Liver (tissue), 3 donors: ENCODE measurements at regions not wholly inside any gene's neighbourhood (a gene's known extent, or its start where the extent isn't known, plus 50 kb on each side); places are given as distances from the start of the nearest gene placed in this dataset.

Experiments used
- RXRA ChIP-seq, 2 donors: IDR thresholded peaks; 2 replicates each; pipeline ENCODE4 v1.6.1; 2017 to 2018; ENCODE audit warnings: antibody characterized with exemption in 2 of 2, mild to moderate bottlenecking in 1 of 2
- TAF1 ChIP-seq: conservative IDR thresholded peaks from 2 replicates; pipeline ENCODE4 v1.6.1; 2016; ENCODE audit warnings: antibody characterized with exemption, mild to moderate bottlenecking
- TF ChIP-seq, protein P1 (sequence below): IDR thresholded peaks from 2 replicates; pipeline ENCODE4 v1.6.1; 2016; ENCODE audit warnings: antibody characterized with exemption, mild to moderate bottlenecking
- TF ChIP-seq, protein P2 (sequence below): fragments of 150-350 bp; IDR thresholded peaks from 2 replicates; pipeline ENCODE4 v1.5.1; 2017; ENCODE audit warnings: improper control_type of control experiment, low read depth, low read length; ENCODE audit not compliant: missing input control
- TF ChIP-seq, protein P3 (sequence below): IDR thresholded peaks from 2 replicates; pipeline ENCODE4 v1.6.1; 2016; ENCODE audit warnings: antibody characterized with exemption
- TF ChIP-seq, protein P4 (sequence below): IDR thresholded peaks from 2 replicates; pipeline ENCODE4 v1.6.1; 2016; ENCODE audit warnings: antibody characterized with exemption
- donor health status: healthy.
- donor health status: healthy.

DNA sequence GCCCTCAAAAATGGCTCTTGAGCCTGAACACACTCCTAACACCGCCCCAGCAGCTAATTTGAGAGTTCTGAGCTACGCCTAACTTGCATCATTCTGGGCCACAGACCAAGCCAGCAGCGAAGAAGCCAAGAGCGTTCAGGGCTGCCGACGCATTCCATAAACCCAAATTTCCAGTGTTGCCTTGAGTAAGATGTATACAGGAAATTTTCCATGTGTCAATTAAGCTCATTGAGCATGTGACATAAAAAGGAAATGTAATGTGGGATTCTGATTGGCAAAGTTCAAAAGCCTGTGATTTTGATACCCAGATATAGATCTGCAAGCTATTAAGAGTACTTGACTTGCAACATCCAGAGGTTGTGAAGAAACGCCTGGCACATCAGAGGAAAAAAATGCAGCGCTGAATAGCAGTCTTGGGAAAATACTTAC, 148.6 kb upstream of the NR2F2 start:
- TF ChIP-seq, protein P1, sequence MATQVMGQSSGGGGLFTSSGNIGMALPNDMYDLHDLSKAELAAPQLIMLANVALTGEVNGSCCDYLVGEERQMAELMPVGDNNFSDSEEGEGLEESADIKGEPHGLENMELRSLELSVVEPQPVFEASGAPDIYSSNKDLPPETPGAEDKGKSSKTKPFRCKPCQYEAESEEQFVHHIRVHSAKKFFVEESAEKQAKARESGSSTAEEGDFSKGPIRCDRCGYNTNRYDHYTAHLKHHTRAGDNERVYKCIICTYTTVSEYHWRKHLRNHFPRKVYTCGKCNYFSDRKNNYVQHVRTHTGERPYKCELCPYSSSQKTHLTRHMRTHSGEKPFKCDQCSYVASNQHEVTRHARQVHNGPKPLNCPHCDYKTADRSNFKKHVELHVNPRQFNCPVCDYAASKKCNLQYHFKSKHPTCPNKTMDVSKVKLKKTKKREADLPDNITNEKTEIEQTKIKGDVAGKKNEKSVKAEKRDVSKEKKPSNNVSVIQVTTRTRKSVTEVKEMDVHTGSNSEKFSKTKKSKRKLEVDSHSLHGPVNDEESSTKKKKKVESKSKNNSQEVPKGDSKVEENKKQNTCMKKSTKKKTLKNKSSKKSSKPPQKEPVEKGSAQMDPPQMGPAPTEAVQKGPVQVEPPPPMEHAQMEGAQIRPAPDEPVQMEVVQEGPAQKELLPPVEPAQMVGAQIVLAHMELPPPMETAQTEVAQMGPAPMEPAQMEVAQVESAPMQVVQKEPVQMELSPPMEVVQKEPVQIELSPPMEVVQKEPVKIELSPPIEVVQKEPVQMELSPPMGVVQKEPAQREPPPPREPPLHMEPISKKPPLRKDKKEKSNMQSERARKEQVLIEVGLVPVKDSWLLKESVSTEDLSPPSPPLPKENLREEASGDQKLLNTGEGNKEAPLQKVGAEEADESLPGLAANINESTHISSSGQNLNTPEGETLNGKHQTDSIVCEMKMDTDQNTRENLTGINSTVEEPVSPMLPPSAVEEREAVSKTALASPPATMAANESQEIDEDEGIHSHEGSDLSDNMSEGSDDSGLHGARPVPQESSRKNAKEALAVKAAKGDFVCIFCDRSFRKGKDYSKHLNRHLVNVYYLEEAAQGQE = peak; percentile 16
- TF ChIP-seq, protein P2, sequence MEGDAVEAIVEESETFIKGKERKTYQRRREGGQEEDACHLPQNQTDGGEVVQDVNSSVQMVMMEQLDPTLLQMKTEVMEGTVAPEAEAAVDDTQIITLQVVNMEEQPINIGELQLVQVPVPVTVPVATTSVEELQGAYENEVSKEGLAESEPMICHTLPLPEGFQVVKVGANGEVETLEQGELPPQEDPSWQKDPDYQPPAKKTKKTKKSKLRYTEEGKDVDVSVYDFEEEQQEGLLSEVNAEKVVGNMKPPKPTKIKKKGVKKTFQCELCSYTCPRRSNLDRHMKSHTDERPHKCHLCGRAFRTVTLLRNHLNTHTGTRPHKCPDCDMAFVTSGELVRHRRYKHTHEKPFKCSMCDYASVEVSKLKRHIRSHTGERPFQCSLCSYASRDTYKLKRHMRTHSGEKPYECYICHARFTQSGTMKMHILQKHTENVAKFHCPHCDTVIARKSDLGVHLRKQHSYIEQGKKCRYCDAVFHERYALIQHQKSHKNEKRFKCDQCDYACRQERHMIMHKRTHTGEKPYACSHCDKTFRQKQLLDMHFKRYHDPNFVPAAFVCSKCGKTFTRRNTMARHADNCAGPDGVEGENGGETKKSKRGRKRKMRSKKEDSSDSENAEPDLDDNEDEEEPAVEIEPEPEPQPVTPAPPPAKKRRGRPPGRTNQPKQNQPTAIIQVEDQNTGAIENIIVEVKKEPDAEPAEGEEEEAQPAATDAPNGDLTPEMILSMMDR = no peak
- TF ChIP-seq TAF1 (no peak), RXRA (IDR thresholded peaks at IDR 0.05) (peak; percentile 46 to 55)
- TF ChIP-seq, protein P3, sequence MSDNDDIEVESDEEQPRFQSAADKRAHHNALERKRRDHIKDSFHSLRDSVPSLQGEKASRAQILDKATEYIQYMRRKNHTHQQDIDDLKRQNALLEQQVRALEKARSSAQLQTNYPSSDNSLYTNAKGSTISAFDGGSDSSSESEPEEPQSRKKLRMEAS = no peak
- TF ChIP-seq, protein P4, sequence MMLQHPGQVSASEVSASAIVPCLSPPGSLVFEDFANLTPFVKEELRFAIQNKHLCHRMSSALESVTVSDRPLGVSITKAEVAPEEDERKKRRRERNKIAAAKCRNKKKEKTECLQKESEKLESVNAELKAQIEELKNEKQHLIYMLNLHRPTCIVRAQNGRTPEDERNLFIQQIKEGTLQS = peak; percentile 91
